Stomach (tissue), 4 donors: ENCODE measurements at regions not wholly inside any gene's neighbourhood (a gene's known extent, or its start where the extent isn't known, plus 50 kb on each side); places are given as distances from the start of the nearest gene placed in this dataset.

Source experiments
- CTCF ChIP-seq, 7 experiments: fragments of 450-650 bp in 4 of 7; fragments of 200-600 bp in 3 of 7; sonication (generic) in 3 of 7; IDR thresholded peaks; one replicate each; pipeline ENCODE4 v1.5.1; 2016 to 2019; ENCODE audit warnings: antibody characterized with exemption in 7 of 7, control low read depth in 2 of 7, mild to moderate bottlenecking in 1 of 7
- EP300 ChIP-seq: sonication (generic); formaldehyde crosslinking; IDR thresholded peaks from one replicate; pipeline ENCODE4 v1.6.1; 2017; ENCODE audit warnings: antibody characterized with exemption
- POLR2A ChIP-seq, 4 donors: fragments of 450-650 bp; IDR thresholded peaks; one replicate each; pipeline ENCODE4 v1.6.1; 2016; ENCODE audit warnings: antibody characterized with exemption in 4 of 4, control low read depth in 2 of 4, mild to moderate bottlenecking in 1 of 4, moderate library complexity in 1 of 4
- POLR2AphosphoS5 ChIP-seq, 3 donors: sonication (generic); formaldehyde crosslinking; IDR thresholded peaks; one replicate each; pipeline ENCODE4 v1.6.1; 2016; ENCODE audit warnings: antibody characterized with exemption in 3 of 3

DNA sequence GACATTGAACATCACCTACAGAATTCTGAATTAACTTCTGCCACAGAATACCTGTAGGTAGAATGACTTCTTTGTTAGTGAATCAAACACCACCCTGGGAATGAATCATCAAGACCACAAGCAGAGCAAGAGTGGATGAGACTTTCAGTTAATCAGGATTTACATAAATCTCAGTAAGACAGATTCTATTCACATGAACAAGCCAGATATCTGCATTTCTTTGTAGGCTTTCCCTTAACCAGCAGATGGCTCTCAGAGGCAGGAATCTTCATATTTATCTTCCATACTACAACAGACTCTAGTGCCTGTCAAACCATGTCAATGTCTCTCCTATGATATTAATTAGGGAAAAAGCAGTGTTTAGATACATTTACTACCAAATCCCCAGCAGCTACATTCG, 412.1 kb downstream of the KLF12 start:
- TF ChIP-seq CTCF (IDR thresholded peaks at IDR 0.05) (no peak), POLR2AphosphoS5 (IDR thresholded peaks at IDR 0.05) (no peak), POLR2A (IDR thresholded peaks at IDR 0.05) (no peak), EP300 (no peak)
